ENCODE measurements at regions not wholly inside any gene's neighbourhood (a gene's known extent, or its start where the extent isn't known, plus 50 kb on each side); places are given as distances from the start of the nearest gene placed in this dataset.

GRCh38 chr9:129439242-129439641 lies 181.7 kb downstream of the C9orf50 start:
- H2AFZ ChIP-seq (ENCODE audit: low read length): no peak overlapping the region
- no peak for TF ChIP-seq EZH2phosphoT487 (IDR thresholded peaks at IDR 0.05; ENCODE audit: low read length)
- no peak for TF ChIP-seq EZH2 (optimal IDR thresholded peaks at IDR 0.05; ENCODE audit: low read depth, low read length)
- TF ChIP-seq, protein P1, sequence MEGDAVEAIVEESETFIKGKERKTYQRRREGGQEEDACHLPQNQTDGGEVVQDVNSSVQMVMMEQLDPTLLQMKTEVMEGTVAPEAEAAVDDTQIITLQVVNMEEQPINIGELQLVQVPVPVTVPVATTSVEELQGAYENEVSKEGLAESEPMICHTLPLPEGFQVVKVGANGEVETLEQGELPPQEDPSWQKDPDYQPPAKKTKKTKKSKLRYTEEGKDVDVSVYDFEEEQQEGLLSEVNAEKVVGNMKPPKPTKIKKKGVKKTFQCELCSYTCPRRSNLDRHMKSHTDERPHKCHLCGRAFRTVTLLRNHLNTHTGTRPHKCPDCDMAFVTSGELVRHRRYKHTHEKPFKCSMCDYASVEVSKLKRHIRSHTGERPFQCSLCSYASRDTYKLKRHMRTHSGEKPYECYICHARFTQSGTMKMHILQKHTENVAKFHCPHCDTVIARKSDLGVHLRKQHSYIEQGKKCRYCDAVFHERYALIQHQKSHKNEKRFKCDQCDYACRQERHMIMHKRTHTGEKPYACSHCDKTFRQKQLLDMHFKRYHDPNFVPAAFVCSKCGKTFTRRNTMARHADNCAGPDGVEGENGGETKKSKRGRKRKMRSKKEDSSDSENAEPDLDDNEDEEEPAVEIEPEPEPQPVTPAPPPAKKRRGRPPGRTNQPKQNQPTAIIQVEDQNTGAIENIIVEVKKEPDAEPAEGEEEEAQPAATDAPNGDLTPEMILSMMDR (IDR thresholded peaks at IDR 0.05; ENCODE audit: low read length): no peak
- H3F3A ChIP-seq (ENCODE audit: insufficient read depth, low read length): peaks cover 10% of the 10 kb centered on the region
- no peaks in the 10 kb centered on the region for H3K36me3 ChIP-seq (replicated peaks; ENCODE audit: insufficient read depth, low read length)
- no peaks in the 10 kb centered on the region for H3K79me2 ChIP-seq (ENCODE audit: low read length)
- H4K20me1 ChIP-seq (ENCODE audit: insufficient read depth, low read length): no peaks in the 10 kb centered on the region
- H3K4me3 ChIP-seq (ENCODE audit: low read length): no peak overlapping the region
- H3K4me1 ChIP-seq (ENCODE audit: low read length): peaks cover 26% of the 10 kb centered on the region
- peaks cover 57% of the 10 kb centered on the region for H3K27me3 ChIP-seq (replicated peaks; ENCODE audit: insufficient read depth, low read length)
- H3K9ac ChIP-seq (ENCODE audit: low read length): no peak overlapping the region
- no peaks in the 10 kb centered on the region for H3K9me3 ChIP-seq (replicated peaks; ENCODE audit: insufficient read depth, low read length)
- H3K4me2 ChIP-seq (ENCODE audit: low read depth, low read length): no peak overlapping the region
- no peak for DNase-seq
- H3K9me2 ChIP-seq (replicated peaks; ENCODE audit: insufficient read depth, low read length): no peaks in the 10 kb centered on the region
- H3K27ac ChIP-seq (ENCODE audit: low read length): no peak overlapping the region

DNA sequence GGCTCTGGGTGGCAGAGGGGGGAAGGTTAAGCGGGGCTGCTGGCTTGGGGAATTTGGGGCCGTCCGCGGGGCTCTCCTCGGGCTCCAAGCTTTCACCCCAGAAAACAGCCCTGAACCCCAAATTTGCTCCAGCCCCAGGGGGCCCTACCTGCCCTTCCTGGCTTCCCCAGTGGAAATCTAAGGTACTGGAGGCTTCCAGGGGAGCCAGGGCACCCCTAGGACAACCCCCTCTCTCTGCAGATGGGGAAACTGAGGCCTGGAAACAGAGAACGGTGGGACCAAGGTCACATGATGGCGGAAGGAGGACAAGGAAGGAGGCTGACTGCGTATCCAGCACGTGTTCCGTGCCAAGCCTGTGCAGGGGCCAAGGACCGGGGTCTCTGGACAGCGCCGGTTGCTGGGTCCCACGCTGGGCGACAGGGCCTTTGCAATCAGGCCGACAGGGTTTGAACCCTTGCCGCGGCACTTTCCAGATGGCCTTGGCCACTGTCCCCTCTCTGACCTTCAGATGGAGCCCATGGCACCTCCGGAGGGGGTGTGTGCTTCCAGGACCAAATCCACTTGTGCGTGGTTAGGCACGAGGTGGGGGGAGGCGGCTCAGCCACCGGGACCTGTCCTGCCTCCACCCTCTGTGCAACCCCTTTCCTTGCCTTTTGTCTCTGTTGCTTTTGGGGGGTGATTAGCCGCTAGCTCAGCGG lies 183.1 kb downstream of the C9orf50 start:
- Histone ChIP-seq H3K4me3 (ENCODE audit: low read length) (peak overlapping the region; percentile 46), H3F3A (ENCODE audit: insufficient read depth, low read length) (peaks cover 10% of the 10 kb centered on the region), H3K4me2 (ENCODE audit: low read depth, low read length) (peak overlapping the region; percentile 61), H3K9me3 (replicated peaks; ENCODE audit: insufficient read depth, low read length) (no peaks in the 10 kb centered on the region), H3K9me2 (replicated peaks; ENCODE audit: insufficient read depth, low read length) (no peaks in the 10 kb centered on the region), H3K27me3 (replicated peaks; ENCODE audit: insufficient read depth, low read length) (peaks cover 53% of the 10 kb centered on the region), H3K36me3 (replicated peaks; ENCODE audit: insufficient read depth, low read length) (no peaks in the 10 kb centered on the region), H3K9ac (ENCODE audit: low read length) (no peak overlapping the region; the same call in 1 of the 2 replicates), H2AFZ (ENCODE audit: low read length) (peak overlapping the region; percentile 22; the same call in 1 of the 2 replicates), H3K27ac (ENCODE audit: low read length) (no peak overlapping the region), H4K20me1 (ENCODE audit: insufficient read depth, low read length) (no peaks in the 10 kb centered on the region), H3K4me1 (ENCODE audit: low read length) (peaks cover 28% of the 10 kb centered on the region), H3K79me2 (ENCODE audit: low read length) (no peaks in the 10 kb centered on the region)
- no peak for DNase-seq
- TF ChIP-seq, protein P1 (IDR thresholded peaks at IDR 0.05; ENCODE audit: low read length): no peak
- TF ChIP-seq EZH2 (optimal IDR thresholded peaks at IDR 0.05; ENCODE audit: low read depth, low read length): no peak
- no peak for TF ChIP-seq EZH2phosphoT487 (IDR thresholded peaks at IDR 0.05; ENCODE audit: low read length)

DNA sequence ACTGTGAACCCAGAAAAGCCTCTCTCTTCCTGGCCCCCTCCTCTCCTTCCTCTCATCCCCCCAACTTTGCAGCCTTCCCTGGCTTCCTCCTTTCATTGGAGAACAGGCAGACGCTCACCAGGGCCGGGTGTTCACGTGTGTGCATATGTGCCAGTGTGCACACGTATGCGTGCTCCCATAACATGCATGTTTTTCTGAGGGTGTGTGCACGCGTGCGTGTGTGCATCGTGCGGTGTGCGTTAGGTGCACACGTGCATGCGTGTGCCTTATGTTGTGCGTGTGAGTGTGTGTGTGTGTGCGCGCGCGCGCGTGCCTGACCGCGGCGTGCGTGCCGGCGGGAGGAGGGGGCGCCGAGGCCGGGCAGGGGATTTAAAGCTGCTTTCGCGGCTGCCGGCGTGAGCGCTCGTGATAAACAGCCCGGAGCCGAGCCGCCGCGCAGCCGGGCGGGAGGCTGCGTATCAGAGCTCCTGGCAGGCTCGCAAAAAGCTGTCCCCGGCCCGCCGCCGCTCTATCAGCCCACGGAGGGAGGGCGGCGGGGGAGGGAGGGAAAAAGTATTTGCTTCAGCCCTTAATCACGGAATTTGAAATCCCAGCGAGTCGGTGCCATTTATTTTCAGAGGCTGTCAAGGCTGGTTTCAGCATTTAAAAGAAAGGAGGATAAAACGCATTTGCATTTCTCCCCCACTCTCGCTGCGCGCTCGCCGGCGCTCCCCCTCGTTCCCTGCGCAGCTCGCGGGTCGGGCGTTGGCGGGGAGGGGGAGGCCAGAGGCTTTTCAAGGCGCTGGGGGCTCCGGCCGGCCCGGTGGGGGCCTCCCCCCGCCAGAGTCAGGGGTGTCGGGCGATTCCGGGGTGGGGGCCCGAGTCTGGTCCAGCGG lies 183.9 kb downstream of the C9orf50 start:
- H3K9ac ChIP-seq (ENCODE audit: low read length): no peak overlapping the region; the same call in 1 of the 2 replicates
- no peaks in the 10 kb centered on the region for H3K79me2 ChIP-seq (ENCODE audit: low read length)
- H2AFZ ChIP-seq (ENCODE audit: low read length): peak overlapping the region; percentile 22
- no peaks in the 10 kb centered on the region for H3K9me2 ChIP-seq (replicated peaks; ENCODE audit: insufficient read depth, low read length)
- peaks cover 10% of the 10 kb centered on the region for H3F3A ChIP-seq (ENCODE audit: insufficient read depth, low read length)
- peak overlapping the region; percentile 46 for H3K4me3 ChIP-seq (ENCODE audit: low read length)
- H3K9me3 ChIP-seq (replicated peaks; ENCODE audit: insufficient read depth, low read length): no peaks in the 10 kb centered on the region
- H3K36me3 ChIP-seq (replicated peaks; ENCODE audit: insufficient read depth, low read length): no peaks in the 10 kb centered on the region
- TF ChIP-seq EZH2phosphoT487 (IDR thresholded peaks at IDR 0.05; ENCODE audit: low read length): no peak
- H3K4me1 ChIP-seq (ENCODE audit: low read length): peaks cover 28% of the 10 kb centered on the region
- no peak overlapping the region for H3K27ac ChIP-seq (ENCODE audit: low read length)
- no peak for DNase-seq
- H3K27me3 ChIP-seq (replicated peaks; ENCODE audit: insufficient read depth, low read length): peaks cover 50% of the 10 kb centered on the region
- no peaks in the 10 kb centered on the region for H4K20me1 ChIP-seq (ENCODE audit: insufficient read depth, low read length)
- peak overlapping the region; percentile 61 for H3K4me2 ChIP-seq (ENCODE audit: low read depth, low read length)

Data from MM.1S (cell line).